Memory B cell (primary cell): ENCODE measurements at regions not wholly inside any gene's neighbourhood (a gene's known extent, or its start where the extent isn't known, plus 50 kb on each side); places are given as distances from the start of the nearest gene placed in this dataset.
"Not testable (repeated sequence)": the region's sequence is repeated elsewhere in the genome, so short reads cannot be mapped to it uniquely, and the experiment has no call there.

Source experiments
- ATAC-seq: fragments of 150-1000 bp; cut with Tn5 transposase; 2 replicates; pipeline ENCODE4 v1.10.0; 2021; ENCODE audit warnings: low read depth, mild to moderate bottlenecking, moderate library complexity
- DNase-seq, 2 donors: peaks; one replicate each; pipeline ENCODE4 v3.0.0; 2022; ENCODE audit warnings: low spot score in 2 of 2
- H3K27ac Mint-ChIP-seq: one replicate; pipeline ENCODE4 v1.8.0; 2022; ENCODE audit warnings: mild to moderate bottlenecking, moderate library complexity, mixed read lengths
- H3K27me3 Mint-ChIP-seq: one replicate; pipeline ENCODE4 v1.8.0; 2022; ENCODE audit warnings: mixed read lengths
- H3K36me3 Mint-ChIP-seq: one replicate; pipeline ENCODE4 v1.8.0; 2022; ENCODE audit warnings: mild to moderate bottlenecking, mixed read lengths
- H3K4me1 Mint-ChIP-seq: one replicate; pipeline ENCODE4 v1.8.0; 2022; ENCODE audit warnings: mixed read lengths
- H3K4me3 Mint-ChIP-seq: one replicate; pipeline ENCODE4 v1.8.0; 2022; ENCODE audit warnings: mild to moderate bottlenecking, moderate library complexity, mixed read lengths
- H3K9me3 Mint-ChIP-seq: one replicate; pipeline ENCODE4 v1.8.0; 2022; ENCODE audit warnings: mixed read lengths

GRCh38 chr10:42533866-42534265, 104.5 kb downstream of the ZNF33B start:
- Mint-ChIP-seq H3K36me3 (peaks cover 40% of the 10 kb centered on the region), H3K9me3 (peaks cover 26% of the 10 kb centered on the region)
- not testable (repeated sequence) for ATAC-seq, H3K4me3 Mint-ChIP-seq, H3K27me3 Mint-ChIP-seq, H3K27ac Mint-ChIP-seq, DNase-seq, H3K4me1 Mint-ChIP-seq

- Mint-ChIP-seq H3K9me3 (peaks cover 21% of the 10 kb centered on the region), H3K27ac (no peak overlapping the region), H3K4me1 (no peaks in the 10 kb centered on the region), H3K4me3 (no peak overlapping the region), H3K36me3 (peaks cover 31% of the 10 kb centered on the region), H3K27me3 (no peaks in the 10 kb centered on the region)
- ATAC-seq (no peak), DNase-seq (no peak)
These were observed 105.4 kb downstream of the ZNF33B start for GRCh38 chr10:42532996-42533395.

GRCh38 chr10:42523098-42523497, 115.3 kb downstream of the ZNF33B start:
- no peak overlapping the region for H3K27ac Mint-ChIP-seq
- H3K9me3 Mint-ChIP-seq, result peaks cover 23% of the 10 kb centered on the region
- no peaks in the 10 kb centered on the region for H3K4me1 Mint-ChIP-seq
- ATAC-seq (no peak), DNase-seq (no peak)
- H3K36me3 Mint-ChIP-seq, result peaks cover 56% of the 10 kb centered on the region
- no peaks in the 10 kb centered on the region for H3K27me3 Mint-ChIP-seq
- no peak overlapping the region for H3K4me3 Mint-ChIP-seq

GRCh38 chr10:42519761-42520460, 118.5 kb downstream of the ZNF33B start:
- peaks cover 35% of the 10 kb centered on the region for H3K9me3 Mint-ChIP-seq
- H3K27me3 Mint-ChIP-seq, result no peaks in the 10 kb centered on the region
- peaks cover 49% of the 10 kb centered on the region for H3K36me3 Mint-ChIP-seq
- no peak overlapping the region for H3K27ac Mint-ChIP-seq
- no peak for DNase-seq
- ATAC-seq, result no peak
- no peak overlapping the region for H3K4me3 Mint-ChIP-seq
- H3K4me1 Mint-ChIP-seq, result no peaks in the 10 kb centered on the region

GRCh38 chr10:42519079-42519478, 119.3 kb downstream of the ZNF33B start:
- Mint-ChIP-seq H3K27ac (no peak overlapping the region), H3K9me3 (peaks cover 33% of the 10 kb centered on the region), H3K27me3 (no peaks in the 10 kb centered on the region), H3K4me1 (no peaks in the 10 kb centered on the region), H3K4me3 (no peak overlapping the region), H3K36me3 (peaks cover 42% of the 10 kb centered on the region)
- DNase-seq, result no peak
- no peak for ATAC-seq

- Mint-ChIP-seq H3K27ac (no peak overlapping the region), H3K4me3 (no peak overlapping the region), H3K4me1 (no peaks in the 10 kb centered on the region), H3K9me3 (peaks cover 35% of the 10 kb centered on the region), H3K36me3 (peaks cover 7% of the 10 kb centered on the region), H3K27me3 (peaks cover 1% of the 10 kb centered on the region)
- ATAC-seq (no peak), DNase-seq (no peak)
These were observed 124.4 kb downstream of the ZNF33B start for GRCh38 chr10:42513921-42514320.

GRCh38 chr10:42491801-42492200, 146.6 kb downstream of the ZNF33B start:
- H3K36me3 Mint-ChIP-seq, result no peaks in the 10 kb centered on the region
- no peak for ATAC-seq
- no peak overlapping the region for H3K27ac Mint-ChIP-seq
- H3K27me3 Mint-ChIP-seq, result no peaks in the 10 kb centered on the region
- H3K4me1 Mint-ChIP-seq, result no peaks in the 10 kb centered on the region
- H3K9me3 Mint-ChIP-seq, result peaks cover 4% of the 10 kb centered on the region
- no peak overlapping the region for H3K4me3 Mint-ChIP-seq
- no peak for DNase-seq

- H3K9me3 Mint-ChIP-seq, result peaks cover 4% of the 10 kb centered on the region
- H3K4me3 Mint-ChIP-seq, result no peak overlapping the region
These were observed 147.3 kb downstream of the ZNF33B start for GRCh38 chr10:42491001-42491592.

GRCh38 chr10:42490368-42490767, 148.0 kb downstream of the ZNF33B start:
- Mint-ChIP-seq H3K4me1 (no peaks in the 10 kb centered on the region), H3K36me3 (no peaks in the 10 kb centered on the region), H3K9me3 (peaks cover 4% of the 10 kb centered on the region), H3K27ac (no peak overlapping the region), H3K4me3 (no peak overlapping the region), H3K27me3 (no peaks in the 10 kb centered on the region)
- no peak for DNase-seq
- no peak for ATAC-seq

More at GRCh38 chr10:42491001-42491592, 147.3 kb downstream of the ZNF33B start:
- H3K4me1 Mint-ChIP-seq, result no peaks in the 10 kb centered on the region
- H3K27ac Mint-ChIP-seq, result no peak overlapping the region
- no peaks in the 10 kb centered on the region for H3K27me3 Mint-ChIP-seq
- ATAC-seq, result no peak
- no peak for DNase-seq
- H3K36me3 Mint-ChIP-seq, result no peaks in the 10 kb centered on the region

GRCh38 chr10:42488416-42488815, 150.0 kb downstream of the ZNF33B start:
- peaks cover 3% of the 10 kb centered on the region for H3K9me3 Mint-ChIP-seq
- no peaks in the 10 kb centered on the region for H3K4me1 Mint-ChIP-seq
- H3K27ac Mint-ChIP-seq, result no peak overlapping the region
- no peak overlapping the region for H3K4me3 Mint-ChIP-seq
- H3K27me3 Mint-ChIP-seq, result no peaks in the 10 kb centered on the region
- DNase-seq (no peak), ATAC-seq (no peak)
- H3K36me3 Mint-ChIP-seq, result no peaks in the 10 kb centered on the region

GRCh38 chr10:42482411-42482810, 156.0 kb downstream of the ZNF33B start:
- no peak for ATAC-seq
- Mint-ChIP-seq H3K4me3 (no peak overlapping the region), H3K27ac (no peak overlapping the region), H3K27me3 (peaks cover 3% of the 10 kb centered on the region), H3K36me3 (no peaks in the 10 kb centered on the region), H3K9me3 (peaks cover 3% of the 10 kb centered on the region), H3K4me1 (no peaks in the 10 kb centered on the region)
- DNase-seq, result no peak

GRCh38 chr10:42479057-42479456, 159.3 kb downstream of the ZNF33B start:
- H3K36me3 Mint-ChIP-seq, result no peaks in the 10 kb centered on the region
- no peak overlapping the region for H3K27ac Mint-ChIP-seq
- DNase-seq (no peak), ATAC-seq (no peak)
- no peaks in the 10 kb centered on the region for H3K4me1 Mint-ChIP-seq
- no peak overlapping the region for H3K4me3 Mint-ChIP-seq
- peaks cover 10% of the 10 kb centered on the region for H3K27me3 Mint-ChIP-seq
- no peaks in the 10 kb centered on the region for H3K9me3 Mint-ChIP-seq

GRCh38 chr10:42477170-42477569, 161.2 kb downstream of the ZNF33B start:
- H3K27ac Mint-ChIP-seq, result no peak overlapping the region

GRCh38 chr10:42476101-42476500, 162.3 kb downstream of the ZNF33B start:
- Mint-ChIP-seq H3K36me3 (no peaks in the 10 kb centered on the region), H3K4me3 (no peak overlapping the region), H3K9me3 (no peaks in the 10 kb centered on the region), H3K27ac (no peak overlapping the region), H3K27me3 (peaks cover 10% of the 10 kb centered on the region), H3K4me1 (no peaks in the 10 kb centered on the region)
- ATAC-seq (no peak), DNase-seq (no peak)

More at GRCh38 chr10:42477170-42477569, 161.2 kb downstream of the ZNF33B start:
- Mint-ChIP-seq H3K36me3 (no peaks in the 10 kb centered on the region), H3K4me3 (no peak overlapping the region), H3K27me3 (peaks cover 10% of the 10 kb centered on the region), H3K9me3 (no peaks in the 10 kb centered on the region), H3K4me1 (no peaks in the 10 kb centered on the region)
- no peak for ATAC-seq
- no peak for DNase-seq
